GM12878 (cell line): ENCODE measurements at regions not wholly inside any gene's neighbourhood (a gene's known extent, or its start where the extent isn't known, plus 50 kb on each side); places are given as distances from the start of the nearest gene placed in this dataset.

Source experiments
- ATAC-seq: fragments of 200-7000 bp; cut with Tn5 transposase; 3 replicates; pipeline ENCODE4 v1.9.1; 2020; ENCODE audit warnings: mild to moderate bottlenecking, moderate library complexity
- BruUV-seq: library from RNA; stranded (reverse); fragments of 400-500 nt; replicated peaks from 2 replicates; lab custom pipeline; 2021; lab: Mats Ljungman, UMichigan
- CTCF ChIA-PET: fragments of 300-600 bp; sonication (Branson Sonifier 250); formaldehyde crosslinking; extraction: SDS; loops from one replicate; lab custom pipeline; 2021; ENCODE audit warnings: inconsistent platforms; lab: Yijun Ruan, JAX
- POLR2A ChIA-PET: fragments of 350-600 bp; formaldehyde crosslinking; extraction: SDS; loops from one replicate; lab custom pipeline; 2021; ENCODE audit warnings: inconsistent platforms; lab: Charles Lee
- RAD21 ChIA-PET: fragments of 300-600 bp; sonication (Branson Sonifier 250); formaldehyde crosslinking; loops from one replicate; lab custom pipeline; 2023; ENCODE audit warnings: antibody characterized with exemption; ENCODE audit not compliant: unreplicated experiment; lab: Charles Lee
- SMC1A ChIA-PET: fragments of 300-600 bp; sonication (Branson Sonifier 250); formaldehyde crosslinking; loops from one replicate; lab custom pipeline; 2023; ENCODE audit not compliant: unreplicated experiment, uncharacterized antibody; lab: Charles Lee
- DNase-seq: peaks from one replicate; pipeline ENCODE4 v3.0.0-alpha.2; 2011; ENCODE audit warnings: low read depth, low spot score
- FAIRE-seq: peaks from 3 replicates; lab custom pipeline; 2011; peaks lifted over from hg19 to GRCh38; lab: Jason Lieb, UNC
- H2AFZ ChIP-seq: 2 replicates; pipeline ENCODE4 v1.6.0; 2011; ENCODE audit warnings: low read depth, low read length, control low read depth; ENCODE audit not compliant: control insufficient read depth
- H3K27ac ChIP-seq: 2 replicates; pipeline ENCODE4 v1.5.1; 2011; ENCODE audit warnings: control low read depth; ENCODE audit not compliant: control insufficient read depth, insufficient read depth
- H3K27me3 ChIP-seq, 2 experiments: replicated peaks in 1 of 2; 2 replicates each; pipeline versions ENCODE4 v1.6.0 to v1.6.1; 2011; ENCODE audit warnings: low read length in 1 of 2; ENCODE audit not compliant: control insufficient read depth in 2 of 2, insufficient read depth in 2 of 2
- H3K36me3 ChIP-seq, 2 experiments: 2 replicates each; pipeline ENCODE4 v1.5.1; 2011; ENCODE audit warnings: low read length in 1 of 2; ENCODE audit not compliant: control insufficient read depth in 2 of 2, insufficient read depth in 2 of 2
- H3K4me1 ChIP-seq: 2 replicates; pipeline ENCODE4 v1.6.1; 2011; ENCODE audit warnings: mild to moderate bottlenecking, low read length, moderate library complexity, mixed read lengths; ENCODE audit not compliant: control insufficient read depth, insufficient read depth
- H3K4me2 ChIP-seq: 2 replicates; pipeline ENCODE4 v1.6.0; 2011; ENCODE audit warnings: control low read depth; ENCODE audit not compliant: control insufficient read depth, insufficient read depth
- H3K4me3 ChIP-seq: fragments of 200-600 bp; sonication (generic); 2 replicates; pipeline ENCODE4 v1.5.1; 2016
- H3K79me2 ChIP-seq: 2 replicates; pipeline ENCODE4 v1.6.0; 2011; ENCODE audit warnings: low read length; ENCODE audit not compliant: control insufficient read depth, insufficient read depth
- H3K9ac ChIP-seq: 2 replicates; pipeline ENCODE4 v1.8.0; 2011; ENCODE audit warnings: low read length, control low read depth, mixed read lengths; ENCODE audit not compliant: control insufficient read depth, insufficient read depth
- H3K9me3 ChIP-seq: replicated peaks from 3 replicates; pipeline ENCODE4 v1.5.1; 2011; ENCODE audit warnings: mild to moderate bottlenecking, low read length; ENCODE audit not compliant: control insufficient read depth, insufficient read depth
- H4K20me1 ChIP-seq: 2 replicates; pipeline ENCODE4 v1.6.0; 2011; ENCODE audit not compliant: control insufficient read depth, insufficient read depth
- CEBPB ChIP-seq, 2 experiments: fragments of 150-350 bp in 1 of 2; IDR thresholded peaks; 2 replicates each; pipeline ENCODE4 v1.6.1; 2012 to 2014; ENCODE audit warnings: low read depth in 2 of 2, low read length in 2 of 2, borderline replicate concordance in 1 of 2, inconsistent platforms in 1 of 2
- KDM1A ChIP-seq: fragments of 200-600 bp; sonication (generic); IDR thresholded peaks from 2 replicates; pipeline ENCODE4 v1.6.1; 2016; ENCODE audit warnings: borderline replicate concordance
- MTA3 ChIP-seq: IDR thresholded peaks from 2 replicates; pipeline ENCODE4 v1.6.1; 2012; ENCODE audit warnings: low read length, inconsistent platforms, borderline replicate concordance
- MYB ChIP-seq: fragments of 150-350 bp; IDR thresholded peaks from 2 replicates; pipeline ENCODE4 v1.6.1; 2014; ENCODE audit warnings: mild to moderate bottlenecking, low read depth, low read length, borderline replicate concordance
- SPI1 ChIP-seq: IDR thresholded peaks from 2 replicates; pipeline ENCODE4 v1.6.1; 2011; ENCODE audit warnings: low read depth, mild to moderate bottlenecking, low read length, moderate library complexity, borderline replicate concordance; ENCODE audit not compliant: insufficient read depth
- ZNF384 ChIP-seq: IDR thresholded peaks from 2 replicates; pipeline ENCODE4 v1.6.1; 2012; ENCODE audit warnings: low read depth, mild to moderate bottlenecking, low read length, improper control_type of control experiment, borderline replicate concordance
- WGBS: methylation state at CpG from one replicate; pipeline ENCODE4 v1.1.6; 2016; ENCODE audit warnings: low lambda C conversion rate; ENCODE audit not compliant: insufficient replicate concordance, insufficient coverage; ENCODE audit errors: missing lambda C conversion rate; 5-methylcytosine and 5-hydroxymethylcytosine counted together
- in situ Hi-C: fragments of 300-500 bp; cut with MboI; formaldehyde crosslinking; loops from 9 replicates; pipeline ENCODE4 v1.14.3; 2018; ENCODE audit warnings: mixed read lengths
- intact Hi-C: fragments of 100-400 bp; cut with micrococcal nuclease; formaldehyde crosslinking; loops from one replicate; pipeline ENCODE4 v1.14.2; 2022; ENCODE audit not compliant: unreplicated experiment

DNA sequence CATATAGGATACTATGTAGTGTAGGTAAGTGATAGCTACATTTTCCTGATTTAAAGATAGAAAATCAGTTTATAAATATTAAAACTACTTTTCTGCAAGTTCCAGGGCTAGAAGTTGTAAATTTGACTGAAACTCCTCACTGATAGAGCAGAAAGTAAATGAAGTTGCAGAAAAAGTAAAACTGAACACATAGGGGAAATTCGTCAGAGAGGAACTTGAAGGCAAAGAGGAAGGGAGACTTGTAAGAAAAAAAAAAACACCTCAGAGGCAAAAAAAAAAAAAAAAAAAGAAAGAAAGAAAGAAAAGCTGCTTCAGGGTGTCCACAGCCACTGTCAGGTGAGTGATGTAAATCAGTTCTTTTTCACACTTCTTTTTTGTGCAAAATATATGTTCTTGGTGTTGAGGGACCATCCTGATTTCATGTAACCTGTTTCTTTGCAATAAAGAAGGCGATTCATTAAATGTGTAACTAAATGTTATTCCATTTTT is 336.2 kb upstream of the ZNF462 start:
- ChIA-PET RAD21 (interaction anchor here (0.6 to 1.7 kb wide), 4 partner anchors 13 to 1371 kb away, joined by 3 to 8 read pairs (median 3); no protein-coding TSS in a partner anchor), CTCF (interaction anchor here (0.6 to 1.2 kb wide), 2 partner anchors 89 to 242 kb away, joined by 3 to 6 read pairs; no protein-coding TSS in a partner anchor), POLR2A (interaction anchor here (0.6 to 1.5 kb wide), 2 partner anchors 78 to 347 kb away, joined by 3 read pairs; no protein-coding TSS in a partner anchor), SMC1A (interaction anchor here (0.9 to 1.6 kb wide), 6 partner anchors 18 to 241 kb away, joined by 3 to 6 read pairs (median 4); no protein-coding TSS in a partner anchor)
- H3K9ac ChIP-seq = no peak overlapping the region
- TF ChIP-seq ZNF384 (peak; percentile 92), KDM1A (no peak)
- H3K4me3 ChIP-seq = no peak overlapping the region
- H3K27ac ChIP-seq = no peak overlapping the region
- H4K20me1 ChIP-seq = no peaks in the 10 kb centered on the region
- H3K36me3 ChIP-seq = no peaks in the 10 kb centered on the region
- H2AFZ ChIP-seq = no peak overlapping the region
- FAIRE-seq = no peak
- intact Hi-C loops = no loop called here
- no peak for DNase-seq
- WGBS = 0% methylated on average over 2 of the region's 2 CpGs
- no peaks in the 10 kb centered on the region for H3K27me3 ChIP-seq
- H3K79me2 ChIP-seq = no peaks in the 10 kb centered on the region
- no peak overlapping the region for H3K4me2 ChIP-seq
- no TSS peak for BruUV-seq
- peak; percentile 41 for ATAC-seq
- H3K4me1 ChIP-seq = no peaks in the 10 kb centered on the region
- in situ Hi-C loops = no loop called here
- H3K9me3 ChIP-seq = no peaks in the 10 kb centered on the region

DNA sequence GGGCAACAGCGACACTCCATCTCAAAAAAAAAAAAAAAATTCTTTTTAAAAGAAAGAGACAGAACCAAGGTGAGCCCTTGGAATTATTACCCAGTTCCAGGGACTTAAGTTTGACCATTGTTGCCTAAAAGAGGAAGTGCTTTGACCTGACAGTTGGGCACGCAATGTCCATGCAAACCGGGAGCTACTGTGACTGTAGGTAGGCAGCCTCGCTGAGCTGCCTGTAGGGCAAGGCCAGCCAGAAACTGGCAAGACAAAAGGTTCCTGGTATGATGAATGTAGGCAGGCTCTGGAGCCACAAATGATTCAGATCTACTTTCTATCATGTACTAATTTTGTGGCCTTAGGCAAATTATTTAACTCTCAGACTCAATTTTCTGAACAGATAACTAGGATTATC is 334.8 kb upstream of the ZNF462 start:
- Histone ChIP-seq H3K4me2 (no peak overlapping the region), H3K27ac (no peak overlapping the region), H4K20me1 (no peaks in the 10 kb centered on the region), H3K36me3 (no peaks in the 10 kb centered on the region), H3K27me3 (no peaks in the 10 kb centered on the region), H3K4me1 (no peaks in the 10 kb centered on the region), H3K79me2 (no peaks in the 10 kb centered on the region), H2AFZ (no peak overlapping the region), H3K9ac (no peak overlapping the region), H3K9me3 (no peaks in the 10 kb centered on the region), H3K4me3 (no peak overlapping the region)
- no peak for TF ChIP-seq MYB
- TF ChIP-seq SPI1 = peak; percentile 56; the same call in 1 of the 2 replicates
- TF ChIP-seq MTA3 = no peak
- TF ChIP-seq CEBPB (IDR thresholded peaks at IDR 0.05; ENCODE audit: borderline replicate concordance in 1 of 2, low read depth in 2 of 2, low read length in 2 of 2) = no peak
- DNase-seq = no peak
- WGBS = 38% methylated on average over 4 of the region's 4 CpGs
- POLR2A ChIA-PET = no interaction called here
- CTCF ChIA-PET = no interaction called here
- intact Hi-C loops = no loop called here
- BruUV-seq = no TSS peak
- in situ Hi-C loops = no loop called here
- SMC1A ChIA-PET = interaction anchor here (0.7 to 1.5 kb wide), 4 partner anchors 14 to 520 kb away, joined by 3 to 7 read pairs (median 4); no protein-coding TSS in a partner anchor
- RAD21 ChIA-PET = no interaction called here
- no peak for FAIRE-seq
- ATAC-seq = peak; percentile 42
